ENCODE measurements at regions not wholly inside any gene's neighbourhood (a gene's known extent, or its start where the extent isn't known, plus 50 kb on each side); places are given as distances from the start of the nearest gene placed in this dataset.

GRCh38 chr18:25451077-25451658, 99.2 kb upstream of the ZNF521 start:
- DNase-seq = no peak

- DNase-seq = no peak
Measured at GRCh38 chr18:25449046-25449445, 97.1 kb upstream of the ZNF521 start.

GRCh38 chr18:25446972-25447371, 95.0 kb upstream of the ZNF521 start:
- no peak for DNase-seq

GRCh38 chr18:25445430-25445829, 93.5 kb upstream of the ZNF521 start:
- no peak for DNase-seq

GRCh38 chr18:25443776-25444175, 91.8 kb upstream of the ZNF521 start:
- no peak for DNase-seq

- DNase-seq = no peak
Measured at GRCh38 chr18:25435149-25435782, 83.3 kb upstream of the ZNF521 start.

- DNase-seq = no peak
Measured at GRCh38 chr18:25434745-25435144, 82.8 kb upstream of the ZNF521 start.

- DNase-seq = no peak
Measured at GRCh38 chr18:25433590-25433989, 81.6 kb upstream of the ZNF521 start.

GRCh38 chr18:25425024-25425423, 73.1 kb upstream of the ZNF521 start:
- no peak for DNase-seq

GRCh38 chr18:25423760-25424159, 71.8 kb upstream of the ZNF521 start:
- no peak for DNase-seq

- no peak for DNase-seq
Measured at GRCh38 chr18:25423267-25423666, 71.3 kb upstream of the ZNF521 start.

- DNase-seq = no peak
Measured at GRCh38 chr18:25422230-25422629, 70.3 kb upstream of the ZNF521 start.

- no peak for DNase-seq
Measured at GRCh38 chr18:25420077-25420825, 68.3 kb upstream of the ZNF521 start.

GRCh38 chr18:25416374-25416773, 64.4 kb upstream of the ZNF521 start:
- DNase-seq = no peak

- DNase-seq = no peak
Measured at GRCh38 chr18:25409971-25410370, 58.0 kb upstream of the ZNF521 start.

GRCh38 chr18:25408293-25408692, 56.3 kb upstream of the ZNF521 start:
- no peak for DNase-seq

Measured in hypothalamus (tissue), 51 donors.